GM12864 (cell line): ENCODE measurements at regions not wholly inside any gene's neighbourhood (a gene's known extent, or its start where the extent isn't known, plus 50 kb on each side); places are given as distances from the start of the nearest gene placed in this dataset.

Experiments
- DNase-seq: peaks from one replicate; pipeline ENCODE4 v3.0.0-alpha.2; 2011; ENCODE audit warnings: low read depth
- H3K4me3 ChIP-seq: 2 replicates; pipeline ENCODE4 v1.5.1; 2011; ENCODE audit warnings: mild to moderate bottlenecking, low read depth, low read length, control low read depth
- CTCF ChIP-seq: IDR thresholded peaks from 2 replicates; pipeline ENCODE4 v1.5.1; 2011; ENCODE audit warnings: low read depth, mild to moderate bottlenecking, moderate library complexity, low read length, control low read depth, inconsistent platforms; ENCODE audit errors: missing control alignments

DNA sequence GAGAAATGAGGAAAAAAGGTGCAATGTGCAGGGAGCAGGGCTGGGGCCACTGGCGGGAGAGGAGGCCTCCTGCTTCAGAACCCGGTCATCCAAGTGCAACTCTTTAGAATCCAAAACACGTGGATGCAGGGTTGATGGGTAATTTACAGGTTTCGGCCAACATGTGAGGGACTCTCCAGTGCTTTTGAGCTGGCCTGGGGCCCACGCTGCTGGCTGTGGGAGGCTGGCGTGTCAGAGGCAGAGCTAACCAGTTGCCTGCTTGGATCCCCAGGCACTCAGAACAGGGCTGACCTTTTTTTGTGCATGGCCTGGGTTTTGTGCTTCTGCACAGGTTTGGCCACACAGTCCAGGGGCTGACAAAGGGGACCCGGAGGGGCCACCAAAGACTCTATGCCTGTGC is 61.6 kb downstream of the GADD45G start:
- DNase-seq, result no peak
- TF ChIP-seq CTCF, result no peak
- H3K4me3 ChIP-seq, result no peak overlapping the region

DNA sequence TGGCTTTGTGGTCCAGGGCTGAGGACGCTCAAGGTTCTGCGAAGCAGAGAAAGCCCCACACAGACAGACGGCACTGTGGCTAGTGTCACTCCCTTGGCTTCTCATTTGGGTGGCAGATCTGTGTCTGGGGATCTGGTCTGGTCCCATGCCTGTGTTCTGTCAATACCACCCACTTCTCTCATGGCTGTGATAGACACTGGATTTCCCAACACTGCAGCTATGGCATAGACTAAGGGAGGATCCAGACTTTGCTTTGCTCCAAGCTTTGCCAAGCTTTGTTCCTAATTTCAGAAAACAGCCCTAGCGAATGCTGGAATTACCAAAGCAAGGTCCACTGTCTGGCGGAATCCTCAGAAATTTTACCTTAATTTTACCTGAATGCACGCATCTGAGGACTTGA is 62.1 kb downstream of the GADD45G start:
- no peak for TF ChIP-seq CTCF
- no peak for DNase-seq
- no peak overlapping the region for H3K4me3 ChIP-seq

DNA sequence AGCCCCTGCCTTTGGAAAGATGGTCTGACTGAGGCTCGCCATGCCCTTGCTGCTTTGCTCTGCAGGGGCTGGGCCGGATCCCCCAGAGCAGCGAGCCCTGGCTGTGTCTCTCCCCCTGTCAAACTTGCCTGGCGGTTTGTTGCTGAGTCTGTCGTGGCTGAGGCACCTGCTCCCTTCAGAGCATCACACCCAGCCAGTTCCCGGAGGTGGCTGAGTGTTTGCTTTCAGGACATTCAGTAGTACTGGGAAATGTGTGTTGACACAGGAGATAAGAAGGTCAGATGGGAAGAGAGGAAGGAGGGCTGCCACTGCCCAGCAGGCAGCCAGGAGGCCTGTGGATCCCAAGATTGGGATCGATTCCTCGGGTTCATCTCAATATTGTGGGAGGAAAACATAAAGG is 62.9 kb downstream of the GADD45G start:
- TF ChIP-seq CTCF, result no peak
- DNase-seq, result no peak
- H3K4me3 ChIP-seq, result no peak overlapping the region

DNA sequence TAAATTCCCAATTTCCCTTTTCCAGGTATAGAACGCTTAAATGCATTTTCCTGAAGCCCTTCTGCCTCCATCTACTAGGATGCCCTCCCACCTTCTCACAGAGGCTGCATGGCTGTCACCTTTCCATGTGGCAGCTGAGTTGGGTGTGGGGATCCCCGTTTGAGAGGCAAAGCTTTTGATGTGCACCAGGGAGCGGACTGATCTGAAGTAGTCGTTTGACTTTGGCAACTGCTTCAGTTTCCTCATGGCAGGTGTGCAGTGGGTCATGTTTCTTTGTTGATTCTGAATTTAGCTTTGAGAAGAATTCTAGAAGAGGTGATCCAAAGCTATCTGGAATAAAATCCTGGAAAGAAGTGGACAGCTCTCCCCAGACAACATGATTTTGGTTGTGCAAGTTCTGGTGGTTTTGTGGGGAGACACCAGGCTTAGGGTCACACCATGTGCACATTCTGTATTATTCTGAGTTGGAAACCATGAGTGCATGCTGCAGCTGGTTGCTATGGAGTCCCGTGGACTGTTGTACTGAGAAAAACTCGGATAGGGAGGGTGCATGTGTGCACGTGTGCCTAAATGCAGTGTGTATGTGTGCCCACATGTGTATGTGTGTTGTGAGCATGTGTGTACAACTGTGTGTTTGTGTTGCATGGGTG is 63.5 kb downstream of the GADD45G start:
- TF ChIP-seq CTCF, result no peak
- DNase-seq, result no peak
- H3K4me3 ChIP-seq, result no peak overlapping the region

GRCh38 chr9:89668866-89669246 is 64.0 kb downstream of the GADD45G start:
- no peak for TF ChIP-seq CTCF
- DNase-seq, result no peak
- H3K4me3 ChIP-seq, result no peak overlapping the region

GRCh38 chr9:89669361-89669842 is 64.6 kb downstream of the GADD45G start:
- H3K4me3 ChIP-seq, result no peak overlapping the region
- DNase-seq, result no peak
- TF ChIP-seq CTCF, result no peak

DNA sequence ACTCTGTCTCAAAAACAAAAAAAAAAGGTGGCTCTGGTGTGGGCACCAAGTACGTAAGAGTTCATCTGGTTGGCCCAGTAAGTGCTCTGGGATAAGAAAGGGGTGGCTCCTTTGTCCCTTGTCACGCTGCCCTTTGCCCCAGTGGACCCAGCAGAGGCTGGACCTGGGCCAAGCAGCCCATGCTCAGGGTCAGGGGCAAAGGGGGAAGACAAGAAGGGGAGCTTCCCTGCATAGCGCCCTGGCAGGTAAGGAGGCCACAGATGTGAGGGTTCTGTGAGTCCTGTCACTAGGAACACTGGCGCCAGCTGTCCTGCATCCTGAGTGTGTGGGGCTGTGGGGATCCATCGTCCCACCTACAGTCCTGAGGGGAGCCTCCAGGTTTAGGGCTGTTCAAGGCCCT is 65.3 kb downstream of the GADD45G start:
- no peak overlapping the region for H3K4me3 ChIP-seq
- no peak for DNase-seq
- no peak for TF ChIP-seq CTCF
